ENCODE measurements at regions not wholly inside any gene's neighbourhood (a gene's known extent, or its start where the extent isn't known, plus 50 kb on each side); places are given as distances from the start of the nearest gene placed in this dataset.

DNA sequence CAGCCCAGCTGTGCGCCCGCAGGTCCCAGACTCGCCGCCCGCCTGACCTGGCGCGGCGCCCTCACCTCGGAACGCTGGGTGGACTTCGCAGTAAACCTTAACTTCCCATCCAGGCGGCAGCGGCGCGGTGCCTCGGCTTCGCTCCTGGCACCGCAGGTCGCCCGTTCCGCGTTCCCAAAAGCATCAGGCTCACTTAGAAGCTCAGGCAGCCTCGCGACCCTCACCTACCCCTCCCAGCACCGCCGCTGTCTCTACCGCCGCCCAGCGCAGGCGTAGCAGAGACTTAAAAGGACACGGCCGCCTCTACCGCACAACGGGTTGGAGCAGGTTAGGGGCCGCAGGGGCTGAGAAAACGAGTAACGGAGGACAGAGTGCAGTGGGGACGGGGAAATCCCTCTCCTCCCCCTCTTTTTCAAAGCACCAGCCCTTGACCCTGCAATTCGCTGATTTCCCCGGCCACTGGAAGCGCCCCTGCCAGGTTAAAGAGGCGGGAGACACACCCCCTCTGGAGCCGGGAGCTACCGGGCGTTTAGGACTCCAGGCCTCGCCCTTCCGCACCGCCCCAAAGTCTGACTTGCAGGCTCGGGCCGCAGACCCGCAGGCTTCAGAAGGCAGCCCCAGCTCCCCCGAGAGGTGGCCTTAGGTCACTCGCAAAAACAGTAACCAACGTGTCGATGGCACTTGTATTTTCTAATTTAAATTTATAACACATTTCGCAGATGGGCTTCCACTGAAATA is 328.5 kb downstream of the FAM72C start:
- H3K4me1 ChIP-seq = no peaks in the 10 kb centered on the region
- DNase-seq (ENCODE audit: low spot score in 2 of 2) = no peak
- H3K27me3 ChIP-seq = no peaks in the 10 kb centered on the region
- intact Hi-C loops (cut with DNase I; ENCODE audit: low total_unique reads) = no loop called here
- no peak for TF ChIP-seq POLR2A (IDR thresholded peaks at IDR 0.05)
- TF ChIP-seq POLR2AphosphoS5 (IDR thresholded peaks at IDR 0.05) = no peak
- TF ChIP-seq, protein P1, sequence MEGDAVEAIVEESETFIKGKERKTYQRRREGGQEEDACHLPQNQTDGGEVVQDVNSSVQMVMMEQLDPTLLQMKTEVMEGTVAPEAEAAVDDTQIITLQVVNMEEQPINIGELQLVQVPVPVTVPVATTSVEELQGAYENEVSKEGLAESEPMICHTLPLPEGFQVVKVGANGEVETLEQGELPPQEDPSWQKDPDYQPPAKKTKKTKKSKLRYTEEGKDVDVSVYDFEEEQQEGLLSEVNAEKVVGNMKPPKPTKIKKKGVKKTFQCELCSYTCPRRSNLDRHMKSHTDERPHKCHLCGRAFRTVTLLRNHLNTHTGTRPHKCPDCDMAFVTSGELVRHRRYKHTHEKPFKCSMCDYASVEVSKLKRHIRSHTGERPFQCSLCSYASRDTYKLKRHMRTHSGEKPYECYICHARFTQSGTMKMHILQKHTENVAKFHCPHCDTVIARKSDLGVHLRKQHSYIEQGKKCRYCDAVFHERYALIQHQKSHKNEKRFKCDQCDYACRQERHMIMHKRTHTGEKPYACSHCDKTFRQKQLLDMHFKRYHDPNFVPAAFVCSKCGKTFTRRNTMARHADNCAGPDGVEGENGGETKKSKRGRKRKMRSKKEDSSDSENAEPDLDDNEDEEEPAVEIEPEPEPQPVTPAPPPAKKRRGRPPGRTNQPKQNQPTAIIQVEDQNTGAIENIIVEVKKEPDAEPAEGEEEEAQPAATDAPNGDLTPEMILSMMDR (IDR thresholded peaks at IDR 0.05) = no peak
- peak overlapping the region in 1 of 3 donors; percentile 31 for H3K4me3 ChIP-seq
- no peaks in the 10 kb centered on the region for H3K9me3 ChIP-seq
- no peaks in the 10 kb centered on the region for H3K36me3 ChIP-seq
- no peak overlapping the region for H3K27ac ChIP-seq

DNA sequence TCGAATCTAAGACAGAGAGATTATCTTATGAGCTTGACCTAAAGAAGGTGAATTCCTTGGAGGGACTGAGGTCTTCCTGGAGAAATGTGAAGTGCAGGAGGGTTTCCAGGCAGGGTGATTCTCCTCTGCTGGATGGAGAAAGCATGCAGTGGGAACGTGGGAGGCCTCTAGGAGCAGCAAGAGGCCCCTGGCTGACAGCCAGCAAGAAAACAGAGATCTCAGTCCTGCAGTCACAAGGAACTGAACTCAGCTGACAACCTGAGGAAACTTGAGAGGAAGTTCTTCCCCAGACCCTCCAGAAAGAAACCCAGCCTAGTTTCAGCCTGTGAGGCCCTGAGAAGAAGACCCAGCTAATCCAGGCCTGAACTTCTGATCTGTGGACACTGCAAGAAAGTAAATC is 345.9 kb downstream of the FAM72C start:
- Histone ChIP-seq H3K27ac (no peak overlapping the region), H3K4me1 (no peaks in the 10 kb centered on the region), H3K36me3 (no peaks in the 10 kb centered on the region), H3K9me3 (no peaks in the 10 kb centered on the region), H3K27me3 (no peaks in the 10 kb centered on the region), H3K4me3 (no peak overlapping the region)
- TF ChIP-seq POLR2AphosphoS5 (IDR thresholded peaks at IDR 0.05) (no peak), POLR2A (IDR thresholded peaks at IDR 0.05) (no peak)
- TF ChIP-seq, protein P1 (IDR thresholded peaks at IDR 0.05) = no peak
- intact Hi-C loops (cut with DNase I; ENCODE audit: low total_unique reads) = no loop called here
- no peak for DNase-seq (ENCODE audit: low spot score in 2 of 2)

DNA sequence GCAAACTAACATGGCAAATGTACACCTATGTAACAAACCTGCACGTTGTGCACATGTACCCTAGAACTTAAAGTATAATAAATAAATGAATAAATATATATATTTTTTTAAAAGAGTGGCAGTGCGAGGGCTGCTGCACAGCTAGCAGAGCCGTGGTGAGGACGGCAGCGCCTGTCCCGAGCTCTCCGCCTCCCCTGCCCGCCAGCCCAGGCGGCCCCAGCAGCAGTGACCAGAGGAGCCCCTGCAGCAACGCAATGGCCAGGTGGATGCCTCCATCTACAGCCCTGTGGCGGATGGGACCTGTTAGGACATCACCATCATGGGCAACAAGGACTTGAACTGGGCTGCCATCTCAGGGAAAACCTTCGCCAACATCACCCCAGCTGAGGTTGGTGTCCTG is 351.9 kb downstream of the FAM72C start:
- H3K9me3 ChIP-seq = no peaks in the 10 kb centered on the region
- intact Hi-C loops (cut with DNase I; ENCODE audit: low total_unique reads) = no loop called here
- no peak for DNase-seq (ENCODE audit: low spot score in 2 of 2)

DNA sequence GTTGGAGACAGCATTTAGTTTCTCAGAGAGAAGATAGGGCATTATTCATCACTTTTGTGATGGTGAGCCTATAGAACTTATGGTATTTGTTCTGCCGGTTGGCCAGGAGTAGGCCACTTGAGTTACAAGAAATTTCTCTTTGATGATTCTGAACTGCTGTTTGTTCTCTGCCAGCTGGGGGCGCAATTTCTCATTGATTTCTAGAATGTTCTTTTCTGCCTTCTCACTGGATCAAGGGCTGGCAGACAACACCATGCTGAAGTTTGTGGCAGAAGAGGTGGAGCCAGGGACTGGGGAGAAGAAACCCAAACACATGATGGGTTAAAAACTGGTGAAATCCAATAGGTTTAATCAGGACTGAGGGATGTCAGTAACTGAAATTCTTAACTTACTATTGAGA is 360.6 kb downstream of the FAM72C start:
- Histone ChIP-seq H3K4me3 (no peak overlapping the region), H3K36me3 (no peaks in the 10 kb centered on the region), H3K4me1 (no peaks in the 10 kb centered on the region), H3K27me3 (no peaks in the 10 kb centered on the region), H3K9me3 (no peaks in the 10 kb centered on the region), H3K27ac (no peak overlapping the region)
- DNase-seq (ENCODE audit: low spot score in 2 of 2) = no peak
- TF ChIP-seq POLR2AphosphoS5 (IDR thresholded peaks at IDR 0.05) = no peak
- no peak for TF ChIP-seq POLR2A (IDR thresholded peaks at IDR 0.05)
- TF ChIP-seq, protein P1 (IDR thresholded peaks at IDR 0.05) = no peak
- intact Hi-C loops (cut with DNase I; ENCODE audit: low total_unique reads) = no loop called here

More for the DNA sequence above, 351.9 kb downstream of the FAM72C start:
- H3K27me3 ChIP-seq = no peaks in the 10 kb centered on the region
- TF ChIP-seq POLR2AphosphoS5 (IDR thresholded peaks at IDR 0.05) (no peak), POLR2A (IDR thresholded peaks at IDR 0.05) (no peak)
- TF ChIP-seq, protein P1 (IDR thresholded peaks at IDR 0.05) = no peak
- H3K27ac ChIP-seq = no peak overlapping the region
- H3K4me1 ChIP-seq = no peaks in the 10 kb centered on the region
- no peaks in the 10 kb centered on the region for H3K36me3 ChIP-seq
- no peak overlapping the region for H3K4me3 ChIP-seq

DNA sequence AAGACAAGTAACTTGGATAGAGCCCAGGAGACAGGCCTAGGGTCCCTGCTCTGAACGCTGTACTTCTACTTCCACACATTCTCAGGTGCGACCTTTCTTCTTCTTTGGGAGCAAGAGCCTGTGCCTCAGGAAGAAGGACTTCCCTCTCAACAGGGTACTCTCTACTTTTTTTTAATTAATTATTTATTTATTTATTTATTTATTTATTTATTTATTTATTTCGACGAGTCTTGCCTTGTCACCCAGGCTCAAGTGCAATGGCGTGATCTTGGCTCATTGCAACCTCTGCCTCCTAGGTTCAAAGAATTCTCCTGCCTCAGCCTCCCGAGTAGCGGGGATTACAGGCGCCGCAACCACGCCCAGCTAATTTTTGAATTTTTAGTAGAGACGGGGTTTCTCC is 361.6 kb downstream of the FAM72C start:
- intact Hi-C loops (cut with DNase I; ENCODE audit: low total_unique reads) = no loop called here
- Histone ChIP-seq H3K36me3 (no peaks in the 10 kb centered on the region), H3K9me3 (no peaks in the 10 kb centered on the region), H3K4me1 (no peaks in the 10 kb centered on the region), H3K4me3 (no peak overlapping the region), H3K27me3 (no peaks in the 10 kb centered on the region), H3K27ac (no peak overlapping the region)
- no peak for DNase-seq (ENCODE audit: low spot score in 2 of 2)
- TF ChIP-seq POLR2A (IDR thresholded peaks at IDR 0.05) (no peak), POLR2AphosphoS5 (IDR thresholded peaks at IDR 0.05) (no peak)
- TF ChIP-seq, protein P1 (IDR thresholded peaks at IDR 0.05) = no peak

Data from breast epithelium (tissue), 4 donors.